ENCODE measurements at regions not wholly inside any gene's neighbourhood (a gene's known extent, or its start where the extent isn't known, plus 50 kb on each side); places are given as distances from the start of the nearest gene placed in this dataset.

- H3K4me2 ChIP-seq (ENCODE audit: low read length): no peak overlapping the region
- TF ChIP-seq MXI1 (conservative IDR thresholded peaks at IDR 0.05; ENCODE audit: poor library complexity, severe bottlenecking) (no peak), SMC3 (conservative IDR thresholded peaks at IDR 0.05; ENCODE audit: poor library complexity) (no peak), TAF1 (IDR thresholded peaks at IDR 0.05; ENCODE audit: low read depth) (no peak), EP300 (conservative IDR thresholded peaks at IDR 0.05; ENCODE audit: poor library complexity, severe bottlenecking) (no peak), RAD21 (conservative IDR thresholded peaks at IDR 0.05) (no peak), EZH2 (IDR thresholded peaks at IDR 0.05; ENCODE audit: borderline replicate concordance, insufficient read depth, low read length, poor library complexity, severe bottlenecking) (no peak), POLR2AphosphoS5 (IDR thresholded peaks at IDR 0.05) (no peak), CTCF (IDR thresholded peaks at IDR 0.05; ENCODE audit: poor library complexity, severe bottlenecking) (no peak)
- TF ChIP-seq, protein P1, sequence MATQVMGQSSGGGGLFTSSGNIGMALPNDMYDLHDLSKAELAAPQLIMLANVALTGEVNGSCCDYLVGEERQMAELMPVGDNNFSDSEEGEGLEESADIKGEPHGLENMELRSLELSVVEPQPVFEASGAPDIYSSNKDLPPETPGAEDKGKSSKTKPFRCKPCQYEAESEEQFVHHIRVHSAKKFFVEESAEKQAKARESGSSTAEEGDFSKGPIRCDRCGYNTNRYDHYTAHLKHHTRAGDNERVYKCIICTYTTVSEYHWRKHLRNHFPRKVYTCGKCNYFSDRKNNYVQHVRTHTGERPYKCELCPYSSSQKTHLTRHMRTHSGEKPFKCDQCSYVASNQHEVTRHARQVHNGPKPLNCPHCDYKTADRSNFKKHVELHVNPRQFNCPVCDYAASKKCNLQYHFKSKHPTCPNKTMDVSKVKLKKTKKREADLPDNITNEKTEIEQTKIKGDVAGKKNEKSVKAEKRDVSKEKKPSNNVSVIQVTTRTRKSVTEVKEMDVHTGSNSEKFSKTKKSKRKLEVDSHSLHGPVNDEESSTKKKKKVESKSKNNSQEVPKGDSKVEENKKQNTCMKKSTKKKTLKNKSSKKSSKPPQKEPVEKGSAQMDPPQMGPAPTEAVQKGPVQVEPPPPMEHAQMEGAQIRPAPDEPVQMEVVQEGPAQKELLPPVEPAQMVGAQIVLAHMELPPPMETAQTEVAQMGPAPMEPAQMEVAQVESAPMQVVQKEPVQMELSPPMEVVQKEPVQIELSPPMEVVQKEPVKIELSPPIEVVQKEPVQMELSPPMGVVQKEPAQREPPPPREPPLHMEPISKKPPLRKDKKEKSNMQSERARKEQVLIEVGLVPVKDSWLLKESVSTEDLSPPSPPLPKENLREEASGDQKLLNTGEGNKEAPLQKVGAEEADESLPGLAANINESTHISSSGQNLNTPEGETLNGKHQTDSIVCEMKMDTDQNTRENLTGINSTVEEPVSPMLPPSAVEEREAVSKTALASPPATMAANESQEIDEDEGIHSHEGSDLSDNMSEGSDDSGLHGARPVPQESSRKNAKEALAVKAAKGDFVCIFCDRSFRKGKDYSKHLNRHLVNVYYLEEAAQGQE (IDR thresholded peaks at IDR 0.05; ENCODE audit: borderline replicate concordance): no peak
- no peak overlapping the region for H2AFZ ChIP-seq (ENCODE audit: low read depth, low read length)
- H3K9ac ChIP-seq (ENCODE audit: low read length): no peak overlapping the region
- no peaks in the 10 kb centered on the region for H3K9me3 ChIP-seq (ENCODE audit: low read length)
- H3K36me3 ChIP-seq (ENCODE audit: insufficient read depth, low read length): no peaks in the 10 kb centered on the region
- H4K20me1 ChIP-seq (ENCODE audit: insufficient read depth): no peaks in the 10 kb centered on the region
- H3K27ac ChIP-seq (ENCODE audit: low read length): no peak overlapping the region
- H3F3A ChIP-seq (ENCODE audit: insufficient read depth, low read length, poor library complexity, severe bottlenecking): no peaks in the 10 kb centered on the region
- H3K9me2 ChIP-seq (ENCODE audit: insufficient read depth, low read length): no peaks in the 10 kb centered on the region
- H3K79me2 ChIP-seq (replicated peaks; ENCODE audit: insufficient read depth, low read length): no peaks in the 10 kb centered on the region
- H3K4me3 ChIP-seq (ENCODE audit: low read length): no peak overlapping the region
- no peaks in the 10 kb centered on the region for H3K27me3 ChIP-seq (ENCODE audit: insufficient read depth, low read depth, low read length)
Measured at GRCh38 chrX:22429704-22430103, 157.0 kb downstream of the CBLL2 start.

DNA sequence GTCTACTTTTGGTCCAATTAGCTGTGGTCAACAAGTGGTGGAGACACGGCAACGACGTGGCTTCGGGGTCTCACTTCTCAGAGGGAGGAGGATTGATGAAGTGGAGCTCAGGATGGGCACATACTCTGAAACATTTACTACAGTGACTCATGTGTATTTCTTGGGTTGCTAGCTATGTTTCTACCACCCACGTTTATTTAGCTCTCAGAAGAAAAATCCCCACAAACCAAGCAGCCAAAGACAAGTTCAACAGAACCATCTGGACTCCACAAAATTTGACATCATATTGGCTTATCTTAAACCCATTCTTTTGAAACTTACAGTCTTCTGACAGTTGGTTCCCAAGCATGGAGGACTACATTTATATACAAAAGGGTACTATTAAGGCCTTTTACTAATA is 158.0 kb downstream of the CBLL2 start:
- no peak overlapping the region for H3K4me3 ChIP-seq (ENCODE audit: low read length)
- no peaks in the 10 kb centered on the region for H3K79me2 ChIP-seq (replicated peaks; ENCODE audit: insufficient read depth, low read length)
- no peak overlapping the region for H3K4me2 ChIP-seq (ENCODE audit: low read length)
- H4K20me1 ChIP-seq (ENCODE audit: insufficient read depth): no peaks in the 10 kb centered on the region
- H3F3A ChIP-seq (ENCODE audit: insufficient read depth, low read length, poor library complexity, severe bottlenecking): no peaks in the 10 kb centered on the region
- H3K9me3 ChIP-seq (ENCODE audit: low read length): no peaks in the 10 kb centered on the region
- no peaks in the 10 kb centered on the region for H3K36me3 ChIP-seq (ENCODE audit: insufficient read depth, low read length)
- H2AFZ ChIP-seq (ENCODE audit: low read depth, low read length): no peak overlapping the region
- no peak overlapping the region for H3K9ac ChIP-seq (ENCODE audit: low read length)
- H3K27ac ChIP-seq (ENCODE audit: low read length): no peak overlapping the region
- H3K27me3 ChIP-seq (ENCODE audit: insufficient read depth, low read depth, low read length): no peaks in the 10 kb centered on the region
- TF ChIP-seq EP300 (conservative IDR thresholded peaks at IDR 0.05; ENCODE audit: poor library complexity, severe bottlenecking): no peak
- no peak for TF ChIP-seq SMC3 (conservative IDR thresholded peaks at IDR 0.05; ENCODE audit: poor library complexity)
- TF ChIP-seq POLR2AphosphoS5 (IDR thresholded peaks at IDR 0.05): no peak
- TF ChIP-seq, protein P1 (IDR thresholded peaks at IDR 0.05; ENCODE audit: borderline replicate concordance): no peak
- TF ChIP-seq TAF1 (IDR thresholded peaks at IDR 0.05; ENCODE audit: low read depth): no peak
- no peak for TF ChIP-seq EZH2 (IDR thresholded peaks at IDR 0.05; ENCODE audit: borderline replicate concordance, insufficient read depth, low read length, poor library complexity, severe bottlenecking)
- no peak for TF ChIP-seq RAD21 (conservative IDR thresholded peaks at IDR 0.05)
- TF ChIP-seq CTCF (IDR thresholded peaks at IDR 0.05; ENCODE audit: poor library complexity, severe bottlenecking): no peak
- TF ChIP-seq MXI1 (conservative IDR thresholded peaks at IDR 0.05; ENCODE audit: poor library complexity, severe bottlenecking): no peak
- H3K9me2 ChIP-seq (ENCODE audit: insufficient read depth, low read length): no peaks in the 10 kb centered on the region

All from neural cell (in vitro differentiated cells).